Activated CD8-positive, alpha-beta memory T cell treated with anti-CD3 and anti-CD28 coated beads, Interleukin-2, amount 50 U/mL, for 1 hour (primary cell): ENCODE measurements at regions not wholly inside any gene's neighbourhood (a gene's known extent, or its start where the extent isn't known, plus 50 kb on each side); places are given as distances from the start of the nearest gene placed in this dataset.

Source experiments
- DNase-seq: peaks from one replicate; pipeline ENCODE4 v3.0.0-alpha.2; 2020; ENCODE audit errors: extremely low read depth

- DNase-seq = no peak
Observed at GRCh38 chr22:47564158-47564450, 801.7 kb downstream of the TBC1D22A start.

GRCh38 chr22:47563406-47564157, 801.1 kb downstream of the TBC1D22A start:
- DNase-seq = no peak

- DNase-seq = no peak
Observed at GRCh38 chr22:47561766-47562165, 799.3 kb downstream of the TBC1D22A start.

- DNase-seq = no peak
Observed at GRCh38 chr22:47561115-47561675, 798.7 kb downstream of the TBC1D22A start.

- DNase-seq = no peak
Observed at GRCh38 chr22:47558828-47559700, 796.6 kb downstream of the TBC1D22A start.

GRCh38 chr22:47556473-47556872, 794.0 kb downstream of the TBC1D22A start:
- no peak for DNase-seq

GRCh38 chr22:47553436-47553835, 791.0 kb downstream of the TBC1D22A start:
- no peak for DNase-seq

- no peak for DNase-seq
Observed at GRCh38 chr22:47552541-47553205, 790.2 kb downstream of the TBC1D22A start.

GRCh38 chr22:47552024-47552423, 789.6 kb downstream of the TBC1D22A start:
- no peak for DNase-seq

GRCh38 chr22:47551431-47551775, 789.0 kb downstream of the TBC1D22A start:
- no peak for DNase-seq

- no peak for DNase-seq
Observed at GRCh38 chr22:47550524-47551430, 788.3 kb downstream of the TBC1D22A start.

GRCh38 chr22:47549741-47550340, 787.4 kb downstream of the TBC1D22A start:
- DNase-seq = no peak

- no peak for DNase-seq
Observed at GRCh38 chr22:47548953-47549740, 786.7 kb downstream of the TBC1D22A start.

GRCh38 chr22:47547881-47548650, 785.6 kb downstream of the TBC1D22A start:
- DNase-seq = no peak

- DNase-seq = no peak
Observed at GRCh38 chr22:47547239-47547661, 784.8 kb downstream of the TBC1D22A start.

- DNase-seq = no peak
Observed at GRCh38 chr22:47544696-47545095, 782.2 kb downstream of the TBC1D22A start.

GRCh38 chr22:47543447-47543846, 781.0 kb downstream of the TBC1D22A start:
- no peak for DNase-seq

- no peak for DNase-seq
Observed at GRCh38 chr22:47540011-47540410, 777.6 kb downstream of the TBC1D22A start.

- DNase-seq = no peak
Observed at GRCh38 chr22:47539374-47539773, 776.9 kb downstream of the TBC1D22A start.
